ENCODE measurements at regions not wholly inside any gene's neighbourhood (a gene's known extent, or its start where the extent isn't known, plus 50 kb on each side); places are given as distances from the start of the nearest gene placed in this dataset.

DNA sequence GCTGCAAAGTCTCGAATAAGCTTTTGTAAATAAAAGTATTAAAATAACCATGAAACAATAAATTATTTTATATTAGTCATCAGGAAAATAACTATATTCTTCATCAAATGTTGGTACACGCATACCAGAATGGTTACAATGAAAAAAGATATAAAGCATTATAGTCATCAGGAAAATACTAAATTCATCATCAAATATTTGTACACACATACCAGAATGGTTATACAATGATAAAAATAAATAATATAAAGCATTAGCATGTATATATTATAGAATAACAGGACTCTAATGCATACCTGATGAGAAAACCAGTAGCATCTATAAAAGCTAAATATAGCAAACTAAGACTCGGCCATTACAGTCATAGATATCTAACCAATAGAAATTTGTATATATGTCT, 202.9 kb downstream of the TRAM1L1 start:
- TF ChIP-seq, protein P1, sequence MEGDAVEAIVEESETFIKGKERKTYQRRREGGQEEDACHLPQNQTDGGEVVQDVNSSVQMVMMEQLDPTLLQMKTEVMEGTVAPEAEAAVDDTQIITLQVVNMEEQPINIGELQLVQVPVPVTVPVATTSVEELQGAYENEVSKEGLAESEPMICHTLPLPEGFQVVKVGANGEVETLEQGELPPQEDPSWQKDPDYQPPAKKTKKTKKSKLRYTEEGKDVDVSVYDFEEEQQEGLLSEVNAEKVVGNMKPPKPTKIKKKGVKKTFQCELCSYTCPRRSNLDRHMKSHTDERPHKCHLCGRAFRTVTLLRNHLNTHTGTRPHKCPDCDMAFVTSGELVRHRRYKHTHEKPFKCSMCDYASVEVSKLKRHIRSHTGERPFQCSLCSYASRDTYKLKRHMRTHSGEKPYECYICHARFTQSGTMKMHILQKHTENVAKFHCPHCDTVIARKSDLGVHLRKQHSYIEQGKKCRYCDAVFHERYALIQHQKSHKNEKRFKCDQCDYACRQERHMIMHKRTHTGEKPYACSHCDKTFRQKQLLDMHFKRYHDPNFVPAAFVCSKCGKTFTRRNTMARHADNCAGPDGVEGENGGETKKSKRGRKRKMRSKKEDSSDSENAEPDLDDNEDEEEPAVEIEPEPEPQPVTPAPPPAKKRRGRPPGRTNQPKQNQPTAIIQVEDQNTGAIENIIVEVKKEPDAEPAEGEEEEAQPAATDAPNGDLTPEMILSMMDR (IDR thresholded peaks at IDR 0.05): no peak
- no peak for TF ChIP-seq ZFX (IDR thresholded peaks at IDR 0.05; ENCODE audit: borderline replicate concordance)

Data from 22Rv1 (cell line).